CD4-positive, CD25-positive, alpha-beta regulatory T cell (primary cell): ENCODE measurements at regions not wholly inside any gene's neighbourhood (a gene's known extent, or its start where the extent isn't known, plus 50 kb on each side); places are given as distances from the start of the nearest gene placed in this dataset.

Experiments
- ATAC-seq, 2 donors: fragments of 150-1000 bp; cut with Tn5 transposase; one replicate each; pipeline ENCODE4 v1.10.0; 2021; ENCODE audit warnings: low read depth in 2 of 2, moderate number of reproducible peaks in 2 of 2, moderate library complexity in 1 of 2
- DNase-seq, 3 donors: peaks; one replicate each; pipeline versions ENCODE4 v3.0.0 to v3.0.0-alpha.2; 2012 to 2022; ENCODE audit warnings: mixed read lengths in 1 of 3
- H3K27ac ChIP-seq: one replicate; pipeline ENCODE4 v1.7.0; 2013; ENCODE audit warnings: mild to moderate bottlenecking, low read length; ENCODE audit not compliant: insufficient read depth, poor library complexity, severe bottlenecking
- H3K27me3 ChIP-seq: one replicate; pipeline ENCODE4 v1.7.0; 2013; ENCODE audit warnings: low read length; ENCODE audit not compliant: control insufficient read depth, insufficient read depth
- H3K36me3 ChIP-seq: one replicate; pipeline ENCODE4 v1.7.0; 2013; ENCODE audit warnings: mild to moderate bottlenecking, low read length, moderate library complexity; ENCODE audit not compliant: control insufficient read depth, insufficient read depth
- H3K4me1 ChIP-seq: 2 replicates; pipeline ENCODE4 v1.7.0; 2013; ENCODE audit warnings: mild to moderate bottlenecking, low read length; ENCODE audit not compliant: insufficient read depth, control insufficient read depth, poor library complexity, severe bottlenecking
- H3K4me3 ChIP-seq: one replicate; pipeline ENCODE4 v1.7.0; 2013; ENCODE audit warnings: low read depth, mild to moderate bottlenecking, low read length, moderate library complexity
- H3K9me3 ChIP-seq, 2 experiments: 1 replicate in 1 of 2; 2 replicates in 1 of 2; pipeline ENCODE4 v1.7.0; 2013; ENCODE audit warnings: low read length in 2 of 2, mild to moderate bottlenecking in 1 of 2, moderate library complexity in 1 of 2; ENCODE audit not compliant: control insufficient read depth in 2 of 2
- H3K27ac Mint-ChIP-seq, 3 donors: one replicate each; pipeline ENCODE4 v1.8.0; 2020 to 2022; ENCODE audit warnings: mild to moderate bottlenecking in 3 of 3, mixed read lengths in 3 of 3, moderate library complexity in 2 of 3
- H3K27me3 Mint-ChIP-seq: one replicate; pipeline ENCODE4 v1.8.0; 2022; ENCODE audit warnings: mild to moderate bottlenecking, mixed read lengths
- H3K36me3 Mint-ChIP-seq: one replicate; pipeline ENCODE4 v1.8.0; 2020; ENCODE audit warnings: mixed read lengths
- H3K4me1 Mint-ChIP-seq, 4 donors: one replicate each; pipeline ENCODE4 v1.8.0; 2020 to 2022; ENCODE audit warnings: mixed read lengths in 4 of 4, mild to moderate bottlenecking in 1 of 4
- H3K4me3 Mint-ChIP-seq, 4 donors: one replicate each; pipeline ENCODE4 v1.8.0; 2020 to 2022; ENCODE audit warnings: mild to moderate bottlenecking in 4 of 4, mixed read lengths in 4 of 4, moderate library complexity in 3 of 4
- H3K9me3 Mint-ChIP-seq, 7 donors: one replicate each; pipeline ENCODE4 v1.8.0; 2020 to 2022; ENCODE audit warnings: mixed read lengths in 7 of 7, mild to moderate bottlenecking in 3 of 7, moderate library complexity in 2 of 7

GRCh38 chr1:58927041-58927721 is 143.3 kb upstream of the JUN start:
- no peak for DNase-seq
- Mint-ChIP-seq H3K4me1 (peaks cover 12 to 36% (median 24%) of the 10 kb centered on the region in 4 donors), H3K27me3 (no peaks in the 10 kb centered on the region), H3K36me3 (no peaks in the 10 kb centered on the region), H3K4me3 (no peak overlapping the region), H3K27ac (peak overlapping the region in 1 of 3 donors; percentile 26), H3K9me3 (peaks cover 0 to 1% (median 0%) of the 10 kb centered on the region in 7 donors)
- H3K4me1 ChIP-seq, result peaks cover 25% of the 10 kb centered on the region
- no peaks in the 10 kb centered on the region for H3K27me3 ChIP-seq
- H3K36me3 ChIP-seq, result no peaks in the 10 kb centered on the region
- no peaks in the 10 kb centered on the region for H3K9me3 ChIP-seq
- no peak overlapping the region for H3K27ac ChIP-seq
- ATAC-seq, result no peak
- no peak overlapping the region for H3K4me3 ChIP-seq

- no peak overlapping the region for H3K4me3 ChIP-seq
- H3K4me1 ChIP-seq, result peaks cover 20% of the 10 kb centered on the region
- H3K9me3 ChIP-seq, result no peaks in the 10 kb centered on the region
- no peaks in the 10 kb centered on the region for H3K27me3 Mint-ChIP-seq
- DNase-seq (no peak), ATAC-seq (no peak)
- peaks cover 11 to 35% (median 19%) of the 10 kb centered on the region in 4 donors for H3K4me1 Mint-ChIP-seq
- H3K36me3 ChIP-seq, result no peaks in the 10 kb centered on the region
- H3K27ac ChIP-seq, result no peak overlapping the region
- H3K4me3 Mint-ChIP-seq, result no peak overlapping the region
- no peaks in the 10 kb centered on the region for H3K27me3 ChIP-seq
- H3K27ac Mint-ChIP-seq, result peak overlapping the region in 1 of 3 donors; percentile 26
- peaks cover 0 to 1% (median 0%) of the 10 kb centered on the region in 7 donors for H3K9me3 Mint-ChIP-seq
- H3K36me3 Mint-ChIP-seq, result no peaks in the 10 kb centered on the region
Observed at GRCh38 chr1:58927722-58928085, 143.9 kb upstream of the JUN start.

- Histone ChIP-seq H3K36me3 (no peaks in the 10 kb centered on the region), H3K4me3 (no peak overlapping the region), H3K27ac (no peak overlapping the region), H3K4me1 (peaks cover 20% of the 10 kb centered on the region), H3K9me3 (no peaks in the 10 kb centered on the region), H3K27me3 (no peaks in the 10 kb centered on the region)
- Mint-ChIP-seq H3K27me3 (no peaks in the 10 kb centered on the region), H3K27ac (no peak overlapping the region), H3K4me3 (no peak overlapping the region), H3K9me3 (peaks cover 0 to 1% (median 0%) of the 10 kb centered on the region in 7 donors), H3K4me1 (peaks cover 17 to 35% (median 23%) of the 10 kb centered on the region in 4 donors), H3K36me3 (no peaks in the 10 kb centered on the region)
- ATAC-seq (no peak), DNase-seq (no peak)
Observed at GRCh38 chr1:58928514-58928913, 144.7 kb upstream of the JUN start.

- no peak overlapping the region for H3K4me3 ChIP-seq
- ATAC-seq (peak; percentile 82 to 84), DNase-seq (peak in 2 of 3 donors; percentile 23 to 78)
- H3K27ac ChIP-seq, result no peak overlapping the region
- H3K4me3 Mint-ChIP-seq, result peak overlapping the region in 2 of 4 donors; percentile 42 to 56
- H3K4me1 ChIP-seq, result peaks cover 23% of the 10 kb centered on the region
- peaks cover 18 to 41% (median 23%) of the 10 kb centered on the region in 4 donors for H3K4me1 Mint-ChIP-seq
- no peaks in the 10 kb centered on the region for H3K36me3 Mint-ChIP-seq
- peaks cover 4% of the 10 kb centered on the region for H3K27me3 Mint-ChIP-seq
- H3K27me3 ChIP-seq, result no peaks in the 10 kb centered on the region
- no peaks in the 10 kb centered on the region for H3K36me3 ChIP-seq
- H3K27ac Mint-ChIP-seq, result peak overlapping the region in 1 of 3 donors; percentile 33
- H3K9me3 ChIP-seq, result no peaks in the 10 kb centered on the region
- H3K9me3 Mint-ChIP-seq, result peaks cover 0 to 1% (median 0%) of the 10 kb centered on the region in 7 donors
Observed at GRCh38 chr1:58929671-58930325, 146.0 kb upstream of the JUN start.

GRCh38 chr1:58931024-58931423 is 147.2 kb upstream of the JUN start:
- Histone ChIP-seq H3K27me3 (no peaks in the 10 kb centered on the region), H3K4me1 (peaks cover 23% of the 10 kb centered on the region), H3K4me3 (no peak overlapping the region), H3K27ac (no peak overlapping the region), H3K9me3 (no peaks in the 10 kb centered on the region), H3K36me3 (no peaks in the 10 kb centered on the region)
- Mint-ChIP-seq H3K9me3 (peaks cover 0 to 1% (median 0%) of the 10 kb centered on the region in 7 donors), H3K4me3 (no peak overlapping the region), H3K27me3 (peaks cover 4% of the 10 kb centered on the region), H3K27ac (no peak overlapping the region), H3K36me3 (peaks cover 4% of the 10 kb centered on the region), H3K4me1 (peaks cover 18 to 41% (median 25%) of the 10 kb centered on the region in 4 donors)
- ATAC-seq (no peak), DNase-seq (no peak)

GRCh38 chr1:58931756-58932155 is 147.9 kb upstream of the JUN start:
- H3K27me3 ChIP-seq, result no peaks in the 10 kb centered on the region
- H3K36me3 Mint-ChIP-seq, result peaks cover 4% of the 10 kb centered on the region
- no peaks in the 10 kb centered on the region for H3K9me3 ChIP-seq
- H3K4me1 ChIP-seq, result peaks cover 23% of the 10 kb centered on the region
- H3K4me3 ChIP-seq, result no peak overlapping the region
- H3K27me3 Mint-ChIP-seq, result peaks cover 4% of the 10 kb centered on the region
- no peaks in the 10 kb centered on the region for H3K36me3 ChIP-seq
- peak overlapping the region in 1 of 3 donors; percentile 35 for H3K27ac Mint-ChIP-seq
- peaks cover 18 to 41% (median 24%) of the 10 kb centered on the region in 4 donors for H3K4me1 Mint-ChIP-seq
- DNase-seq (no peak), ATAC-seq (no peak)
- no peak overlapping the region for H3K4me3 Mint-ChIP-seq
- H3K9me3 Mint-ChIP-seq, result peaks cover 0 to 1% (median 0%) of the 10 kb centered on the region in 7 donors
- H3K27ac ChIP-seq, result no peak overlapping the region

- Histone ChIP-seq H3K4me3 (no peak overlapping the region), H3K36me3 (no peaks in the 10 kb centered on the region), H3K9me3 (no peaks in the 10 kb centered on the region), H3K4me1 (peaks cover 23% of the 10 kb centered on the region), H3K27me3 (no peaks in the 10 kb centered on the region), H3K27ac (no peak overlapping the region)
- Mint-ChIP-seq H3K4me1 (peaks cover 19 to 41% (median 24%) of the 10 kb centered on the region in 4 donors), H3K36me3 (peaks cover 4% of the 10 kb centered on the region), H3K27ac (no peak overlapping the region), H3K27me3 (peaks cover 10% of the 10 kb centered on the region), H3K9me3 (peaks cover 0 to 1% (median 0%) of the 10 kb centered on the region in 7 donors), H3K4me3 (peak overlapping the region in 1 of 4 donors; percentile 24)
- ATAC-seq, result peak in 1 of 2 donors; percentile 49
- peak in 1 of 3 donors; percentile 45 for DNase-seq
Observed at GRCh38 chr1:58932859-58933598, 149.2 kb upstream of the JUN start.
